HG02973 (cell line): ENCODE measurements at regions not wholly inside any gene's neighbourhood (a gene's known extent, or its start where the extent isn't known, plus 50 kb on each side); places are given as distances from the start of the nearest gene placed in this dataset.
A peak's percentile ranks its signal among the peaks of the same experiment; 100 is the strongest.

Experiments
- ATAC-seq: cut with Tn5 transposase; IDR thresholded peaks from one replicate; pipeline ENCODE4 v1.9.1; 2021; ENCODE audit warnings: moderate library complexity; ENCODE audit not compliant: unreplicated experiment

DNA sequence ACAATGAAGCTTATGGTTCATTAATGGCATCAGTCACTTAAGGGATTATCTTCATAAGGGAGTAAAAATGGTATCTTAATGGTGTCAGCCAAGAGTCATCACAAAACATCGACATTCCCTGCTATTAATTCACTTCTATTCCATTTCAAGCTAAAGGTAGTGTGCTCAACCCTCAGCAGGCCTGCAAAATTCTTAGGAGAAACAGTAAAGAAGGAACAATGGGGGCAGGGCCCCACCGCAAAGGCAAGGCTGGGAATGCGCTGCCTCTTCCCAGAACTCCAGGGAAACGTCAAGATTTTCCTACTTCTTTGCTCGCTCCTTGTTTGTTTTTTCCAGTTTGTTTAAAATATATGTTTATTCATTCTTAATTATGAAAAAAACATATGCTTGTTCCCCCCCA lies 187.3 kb upstream of the TSC22D2 start:
- ATAC-seq = no peak

DNA sequence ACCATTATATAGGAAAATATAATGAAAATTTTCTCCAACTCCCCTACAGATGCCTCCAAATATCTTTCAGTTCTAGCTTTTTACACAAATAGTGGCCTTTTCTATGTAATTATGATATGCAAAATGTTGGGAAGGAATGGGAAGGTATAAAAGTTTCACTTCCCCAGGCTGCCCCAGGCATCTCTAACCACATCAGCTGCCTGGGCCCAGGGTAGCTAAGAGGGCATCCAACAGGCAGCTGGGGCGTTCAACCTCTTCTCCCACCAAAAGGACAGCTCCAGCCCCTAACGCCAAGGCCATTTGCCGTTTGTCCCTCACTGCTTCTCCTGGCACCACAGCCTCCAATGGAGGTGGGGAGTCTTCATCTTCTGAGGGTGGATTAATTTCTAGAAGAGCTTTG lies 188.1 kb upstream of the TSC22D2 start:
- ATAC-seq = no peak

- ATAC-seq = no peak
These were observed 189.3 kb upstream of the TSC22D2 start for GRCh38 chr3:150218841-150219240.

- ATAC-seq = no peak
These were observed 189.9 kb upstream of the TSC22D2 start for GRCh38 chr3:150218236-150218635.

GRCh38 chr3:150217691-150218090 lies 190.4 kb upstream of the TSC22D2 start:
- no peak for ATAC-seq

DNA sequence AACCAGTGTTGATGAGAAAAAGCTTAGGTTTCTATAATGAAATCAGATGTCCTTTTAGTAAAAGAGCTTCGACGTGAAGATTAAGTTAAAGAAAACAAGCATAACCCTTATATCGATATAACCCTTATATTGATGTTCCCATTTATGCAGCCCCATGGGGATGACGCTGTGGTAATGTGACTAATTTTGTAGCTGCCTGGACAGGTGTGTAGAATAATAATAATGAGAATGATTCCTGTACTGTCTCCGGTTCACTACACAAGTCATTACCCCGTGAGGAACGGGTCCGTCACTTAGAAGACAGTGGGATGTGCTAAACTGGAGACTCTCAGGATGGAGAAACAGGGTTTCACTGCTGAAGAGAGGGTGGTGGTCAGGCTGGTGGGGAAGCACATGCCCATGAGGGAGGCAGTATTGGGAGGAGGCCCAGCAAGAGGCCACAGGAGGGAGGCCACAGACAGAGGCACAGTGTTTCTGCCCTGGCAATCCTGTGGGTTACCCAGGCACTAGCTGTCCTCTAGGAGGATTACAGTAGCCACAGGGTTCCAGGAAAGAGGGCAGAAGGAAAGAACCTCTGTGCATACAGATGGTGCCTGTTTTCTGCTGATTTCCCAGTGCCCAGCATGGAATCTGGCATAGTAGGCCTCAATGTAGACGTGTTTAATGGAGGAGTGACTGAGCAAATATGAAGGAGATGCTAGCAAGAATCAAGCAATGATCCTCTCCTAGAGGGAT lies 191.1 kb upstream of the TSC22D2 start:
- ATAC-seq = no peak

DNA sequence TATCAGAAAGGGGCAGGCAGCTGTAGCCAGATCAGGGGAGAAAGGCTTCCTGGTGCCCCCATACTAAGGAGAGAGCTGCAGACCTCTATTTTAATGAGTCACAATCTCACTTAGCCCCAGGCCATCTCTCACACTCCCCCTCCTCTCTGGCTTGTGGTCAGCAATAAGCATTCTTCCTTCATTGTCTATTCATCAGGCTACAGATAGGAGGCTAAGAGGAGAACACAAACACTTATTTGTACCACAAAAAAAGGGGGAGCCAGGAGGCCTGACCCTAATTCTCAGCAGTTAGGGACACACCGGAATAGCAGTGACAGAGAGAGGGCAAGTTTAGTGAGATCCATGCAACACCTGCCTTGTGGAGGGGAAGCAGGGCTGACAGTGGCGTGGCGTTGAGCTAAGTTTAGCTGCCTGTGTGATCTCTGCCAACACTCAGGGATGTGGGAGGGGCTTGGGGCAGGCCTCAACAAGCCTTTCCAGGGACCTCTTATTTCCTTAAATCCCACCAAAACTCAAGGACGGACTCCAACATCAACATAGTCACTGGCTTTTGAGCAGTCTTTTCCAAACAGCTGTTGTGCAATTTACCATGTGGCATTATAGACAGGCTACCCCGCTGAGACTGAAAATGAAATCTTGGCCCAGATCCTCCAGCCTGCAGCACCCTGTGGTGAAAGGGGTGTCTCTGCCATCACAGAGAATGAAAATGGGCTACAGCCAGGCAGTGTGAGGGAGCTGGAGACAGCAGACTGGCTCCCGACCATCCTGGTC lies 191.9 kb upstream of the TSC22D2 start:
- no peak for ATAC-seq

DNA sequence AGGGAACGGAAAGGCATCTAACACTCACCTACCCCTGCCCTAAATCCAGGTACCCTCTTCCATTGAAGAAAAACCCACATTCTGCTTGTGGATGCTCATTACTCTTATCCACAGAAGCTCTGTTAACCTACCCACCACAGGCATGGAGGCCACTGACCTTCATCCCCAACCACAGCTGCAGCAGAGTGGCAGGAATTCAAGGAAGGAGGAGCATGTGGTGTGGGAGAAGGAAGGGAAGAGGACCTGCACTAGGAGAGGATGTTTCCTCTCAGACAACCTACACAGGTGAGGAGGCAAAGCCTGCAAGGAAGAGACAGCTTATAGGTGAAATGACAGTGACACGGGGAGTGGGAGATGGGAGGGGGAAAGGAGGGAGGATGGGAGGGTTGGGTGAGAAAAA lies 192.5 kb upstream of the TSC22D2 start:
- no peak for ATAC-seq

GRCh38 chr3:150213577-150213976 lies 194.5 kb upstream of the TSC22D2 start:
- no peak for ATAC-seq

DNA sequence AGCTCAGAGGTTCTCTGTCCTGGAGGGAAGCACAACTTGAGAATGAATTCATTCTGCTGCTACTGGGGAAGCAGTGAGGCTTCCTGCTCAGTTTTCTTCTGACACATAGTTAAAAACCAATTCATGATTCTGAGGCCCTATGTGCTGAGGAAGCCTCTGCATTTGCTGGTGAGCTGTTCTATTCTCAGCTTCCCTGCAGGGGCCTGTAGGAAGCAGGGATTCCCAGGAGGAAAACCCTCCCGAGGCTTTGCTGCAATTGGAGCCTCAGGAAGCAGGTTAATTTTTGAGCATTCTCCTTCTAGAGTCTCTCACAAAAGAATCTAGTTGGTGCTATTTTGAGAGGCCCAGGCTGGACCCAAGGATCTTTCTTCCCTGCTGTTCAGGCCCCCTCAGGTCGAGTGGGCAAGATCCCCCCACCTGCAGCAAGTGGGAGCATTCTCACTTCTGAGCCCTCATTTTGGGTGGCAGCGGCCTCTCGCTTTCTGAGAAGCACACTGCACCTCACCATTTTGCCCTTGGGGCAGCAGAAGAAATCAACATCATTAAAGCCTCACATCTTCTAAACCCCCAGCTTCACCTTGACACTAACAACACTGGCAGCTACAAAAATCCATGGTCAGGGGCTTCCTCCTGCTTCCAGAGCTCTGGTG lies 197.5 kb upstream of the TSC22D2 start:
- ATAC-seq = no peak

- ATAC-seq = no peak
These were observed 204.8 kb upstream of the TSC22D2 start for GRCh38 chr3:150203273-150203672.

DNA sequence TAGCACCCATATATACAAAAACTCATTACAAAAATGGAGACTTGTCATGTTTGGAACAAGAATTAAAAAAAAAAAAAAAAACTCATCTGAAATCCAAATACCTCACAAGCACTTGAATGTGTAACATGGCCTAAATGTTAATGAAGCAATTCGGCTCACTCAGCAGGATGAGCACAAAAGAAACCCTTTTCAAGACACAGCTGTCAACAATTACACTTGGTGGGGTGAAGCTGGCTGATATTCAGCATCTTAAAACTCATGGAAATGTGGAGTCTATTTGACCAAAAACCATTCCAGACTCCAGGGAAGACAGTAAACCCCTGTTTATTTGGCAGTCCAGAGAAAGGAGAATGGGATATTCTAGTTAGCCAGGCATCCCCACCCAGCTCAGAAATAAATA lies 205.4 kb upstream of the TSC22D2 start:
- ATAC-seq = no peak

GRCh38 chr3:150194957-150195356 lies 213.1 kb upstream of the TSC22D2 start:
- ATAC-seq = no peak

GRCh38 chr3:150194513-150194912 lies 213.6 kb upstream of the TSC22D2 start:
- no peak for ATAC-seq

- ATAC-seq = no peak
These were observed 213.9 kb upstream of the PFN2 start for GRCh38 chr3:150184426-150185071.

GRCh38 chr3:150183678-150184425 lies 213.2 kb upstream of the PFN2 start:
- peak; percentile 78 for ATAC-seq

- ATAC-seq = no peak
These were observed 209.6 kb upstream of the PFN2 start for GRCh38 chr3:150180334-150180733.

DNA sequence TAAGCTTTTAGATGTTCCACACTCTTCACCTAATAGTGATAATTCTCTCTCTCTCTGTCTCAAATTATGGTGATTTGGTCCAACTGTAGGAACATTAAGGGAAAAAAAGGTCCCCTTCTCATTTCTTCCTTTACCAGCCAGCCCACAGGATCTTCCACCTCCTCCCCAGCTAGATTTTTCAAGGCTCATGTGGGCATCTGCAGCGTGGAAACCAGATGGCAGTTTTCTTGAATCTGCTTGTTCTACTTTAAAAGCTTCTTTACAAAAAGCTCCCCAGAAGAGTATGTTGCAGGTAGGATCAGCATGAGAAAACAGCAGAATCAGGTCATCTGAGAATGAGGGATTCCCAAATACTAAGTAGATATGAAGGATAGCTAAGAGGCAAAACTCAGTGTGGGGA lies 208.6 kb upstream of the PFN2 start:
- no peak for ATAC-seq

- ATAC-seq = no peak
These were observed 207.1 kb upstream of the PFN2 start for GRCh38 chr3:150177673-150178381.

DNA sequence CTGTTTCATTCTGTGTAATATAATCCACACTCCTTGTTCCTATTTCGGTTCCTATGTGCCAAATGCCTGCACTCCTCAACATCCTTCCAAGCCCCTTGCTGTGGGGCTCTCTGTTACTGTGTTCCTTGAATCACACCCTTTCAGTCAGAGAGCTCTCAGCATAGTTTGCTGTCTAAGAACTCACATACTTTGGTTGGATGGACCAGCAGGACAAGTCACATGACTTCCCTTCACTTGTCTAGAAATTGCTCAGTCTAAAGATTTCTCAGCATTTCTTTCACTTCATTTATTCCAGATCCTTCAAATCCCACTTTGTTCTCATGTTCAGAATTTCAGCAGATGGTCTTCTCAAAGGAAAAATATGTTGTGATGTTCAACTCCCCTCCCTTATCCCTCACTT lies 203.5 kb upstream of the PFN2 start:
- ATAC-seq = no peak
